ENCODE measurements at regions not wholly inside any gene's neighbourhood (a gene's known extent, or its start where the extent isn't known, plus 50 kb on each side); places are given as distances from the start of the nearest gene placed in this dataset.

DNA sequence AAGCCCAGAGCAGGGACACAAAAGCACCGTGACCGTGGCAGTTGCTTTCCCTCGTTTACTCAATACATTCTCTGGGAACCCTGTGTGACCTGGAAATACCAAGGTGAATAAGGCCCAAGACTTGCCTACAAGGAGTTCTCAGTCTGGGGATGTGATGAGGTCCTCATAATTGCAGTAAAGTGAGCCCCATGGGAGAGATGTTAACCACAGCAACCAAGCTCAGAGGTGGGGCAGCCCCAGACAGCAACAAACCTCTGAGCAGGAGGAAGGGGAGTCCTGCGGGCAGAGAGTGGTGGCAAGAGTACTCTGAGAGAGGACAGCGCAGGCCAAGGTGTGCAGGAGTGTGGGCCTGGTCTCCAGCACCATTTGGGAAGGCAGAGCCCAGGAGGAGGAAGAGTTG, 91.6 kb downstream of the TTC32 start:
- no peak for DNase-seq (ENCODE audit: extremely low read depth, low read depth)

DNA sequence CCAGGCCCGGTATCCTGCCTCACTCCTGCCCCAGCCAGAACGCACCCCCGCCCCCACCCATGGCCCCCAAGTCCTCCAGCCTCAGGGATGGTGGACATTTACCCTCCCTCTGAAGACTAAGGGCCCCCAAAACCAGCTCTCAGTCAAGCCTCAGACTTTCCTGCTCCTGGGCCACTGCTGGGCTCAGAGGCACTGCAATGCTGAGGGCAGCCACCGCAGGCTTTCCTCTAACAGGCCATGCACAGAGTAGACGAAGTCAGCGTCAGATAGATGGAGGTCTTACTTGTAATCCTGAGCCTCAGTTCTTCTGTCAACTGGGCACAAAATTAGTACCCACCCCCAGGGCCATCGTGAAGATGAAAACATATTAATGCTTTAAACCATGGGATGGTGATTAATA, 92.6 kb downstream of the TTC32 start:
- no peak for DNase-seq (ENCODE audit: extremely low read depth, low read depth)

- no peak for DNase-seq (ENCODE audit: extremely low read depth, low read depth)
These were observed 93.9 kb downstream of the TTC32 start for GRCh38 chr2:19807866-19808265.

DNA sequence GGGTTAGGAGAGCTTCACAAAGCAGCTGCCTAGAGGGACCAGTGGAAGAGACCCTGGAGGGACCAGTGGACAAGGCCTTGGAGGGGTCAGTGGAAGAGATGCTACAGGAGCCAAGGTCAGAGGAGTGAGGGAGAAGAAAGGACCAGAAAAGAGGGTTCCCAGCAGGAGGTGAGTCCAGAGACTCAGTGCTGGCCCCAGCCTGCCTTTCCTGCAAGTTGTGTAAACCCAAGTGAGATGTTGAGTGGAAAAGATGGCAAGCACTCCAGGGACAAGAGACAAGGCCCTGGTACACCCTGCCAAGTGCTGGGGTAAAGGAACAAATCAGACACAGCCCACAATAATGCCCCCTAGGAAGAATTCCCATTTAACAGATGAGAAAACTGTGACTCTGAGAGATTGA, 94.4 kb downstream of the TTC32 start:
- DNase-seq (ENCODE audit: extremely low read depth, low read depth) = no peak

DNA sequence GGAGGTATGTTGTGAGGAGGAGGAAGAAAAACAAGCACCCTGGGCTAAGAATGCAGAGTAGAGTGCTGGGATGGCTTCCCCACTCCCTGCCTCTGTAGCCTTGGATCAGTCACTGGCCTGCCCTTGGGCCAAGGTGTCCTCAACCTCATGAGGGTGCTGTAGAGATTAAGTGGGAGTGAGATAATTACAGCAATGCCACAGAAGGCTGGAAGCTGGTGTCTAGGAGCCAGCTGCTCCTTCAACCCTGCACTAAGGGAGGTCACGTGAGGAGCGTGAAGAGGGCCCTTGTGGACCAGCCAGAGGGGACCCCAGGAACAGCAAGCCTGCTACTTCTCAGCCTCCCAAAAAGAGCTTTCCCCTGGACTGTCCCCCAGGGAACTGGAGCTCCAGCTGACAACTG, 95.2 kb downstream of the TTC32 start:
- DNase-seq (ENCODE audit: extremely low read depth, low read depth) = no peak

DNA sequence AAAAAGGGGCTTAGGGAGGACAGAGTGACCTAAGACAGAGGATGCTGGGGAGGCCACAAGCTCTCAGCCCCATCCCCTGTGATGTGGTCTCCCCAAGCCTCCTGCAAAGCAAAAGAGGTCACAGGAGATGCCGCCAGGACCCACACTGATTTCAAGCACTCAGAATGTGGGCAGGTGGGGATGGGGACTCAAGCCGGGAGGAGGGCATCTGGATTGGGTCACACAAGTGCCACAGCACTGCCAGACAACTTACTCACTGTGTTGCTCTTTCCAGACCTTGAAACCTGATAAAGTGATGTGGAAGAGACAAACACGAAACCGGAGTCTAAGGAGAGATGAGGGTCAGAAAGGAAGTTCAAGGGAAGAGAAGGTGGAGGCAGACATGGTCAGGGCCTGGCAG, 95.7 kb downstream of the TTC32 start:
- no peak for DNase-seq (ENCODE audit: extremely low read depth, low read depth)

DNA sequence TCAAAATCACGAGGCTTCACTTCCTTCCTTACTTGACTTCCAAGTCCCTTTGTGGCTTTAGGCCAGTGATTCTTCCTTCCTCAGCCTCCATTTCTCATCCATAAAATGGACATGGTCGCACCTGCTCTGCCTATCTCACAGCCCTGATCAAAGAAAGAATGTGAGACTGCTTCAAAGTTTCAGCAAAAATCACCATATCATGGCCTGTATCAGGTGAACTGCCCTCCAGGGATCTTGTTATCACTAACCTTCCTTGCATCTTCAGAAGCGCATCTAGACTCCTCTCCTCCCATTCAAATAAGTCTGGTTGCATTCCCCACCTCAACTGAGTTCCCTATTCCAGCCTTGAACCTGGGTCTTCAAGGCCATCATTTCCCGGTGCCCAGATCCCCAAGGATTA, 96.5 kb downstream of the TTC32 start:
- no peak for DNase-seq (ENCODE audit: extremely low read depth, low read depth)

DNA sequence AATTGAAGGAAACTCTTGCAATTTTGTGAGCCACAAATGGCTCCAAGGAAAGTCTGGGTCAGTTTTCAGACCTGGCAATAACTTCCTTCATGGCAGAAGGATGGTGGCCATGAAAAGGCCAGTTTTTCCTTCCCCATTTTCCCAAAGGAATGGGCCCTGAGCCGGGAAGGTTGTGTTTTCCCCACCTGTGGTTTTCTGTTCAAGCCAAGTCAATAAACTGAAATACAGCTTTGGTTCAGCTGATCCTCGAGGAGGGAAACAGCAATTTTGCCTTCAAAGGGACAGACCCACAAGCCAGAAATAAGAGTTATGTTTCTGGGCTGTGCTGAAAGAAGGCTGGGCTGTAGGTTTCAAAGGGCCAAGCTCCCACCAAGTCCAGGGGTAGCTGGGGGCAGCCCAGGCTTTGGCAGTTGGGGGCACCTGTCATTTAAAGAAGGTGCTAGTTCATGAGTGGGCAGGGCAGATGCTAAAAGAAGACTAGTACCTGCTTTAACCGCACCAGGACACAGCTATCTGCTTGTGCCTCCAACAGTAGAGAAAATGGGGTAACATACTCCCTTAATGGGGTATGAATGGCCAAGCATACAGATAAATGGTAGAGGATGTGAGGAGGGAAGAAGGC, 97.0 kb downstream of the TTC32 start:
- no peak for DNase-seq (ENCODE audit: extremely low read depth, low read depth)

DNA sequence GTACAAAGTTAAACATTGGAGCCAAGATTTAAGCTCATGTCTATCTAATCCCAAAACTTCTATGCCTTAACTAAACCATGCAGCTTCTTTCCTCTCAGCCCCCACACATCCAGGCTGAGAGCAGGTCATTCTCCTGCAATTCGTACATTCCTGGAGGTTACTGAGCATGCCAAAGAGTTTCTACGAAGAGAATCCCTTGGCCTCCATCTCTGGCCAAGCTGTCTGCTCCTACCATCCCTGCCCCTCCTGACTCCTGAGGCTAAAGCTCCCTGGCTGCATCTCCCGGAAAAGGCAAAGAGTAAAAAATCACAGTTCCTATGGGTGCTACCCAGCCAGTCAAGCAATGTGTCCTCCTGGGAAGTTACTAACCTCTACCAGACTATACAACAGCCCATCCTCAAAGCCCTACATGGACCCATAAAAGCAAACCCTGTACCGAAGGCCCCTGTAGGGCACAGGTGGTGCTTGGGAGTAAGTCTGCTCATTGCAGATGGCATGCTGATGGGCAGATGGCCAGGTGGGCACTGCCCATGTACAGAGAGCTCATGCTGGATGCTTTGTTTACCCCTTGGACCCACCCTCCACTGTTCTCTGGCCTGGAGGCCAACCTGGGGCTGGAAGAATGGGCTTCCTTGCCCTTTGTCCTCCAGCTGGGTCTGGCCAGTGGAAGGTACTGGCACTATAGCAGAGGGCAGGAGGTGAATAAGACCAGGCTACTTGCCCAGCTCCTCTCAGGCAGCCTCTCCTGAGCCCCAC, 99.5 kb downstream of the TTC32 start:
- no peak for DNase-seq (ENCODE audit: extremely low read depth, low read depth)

DNA sequence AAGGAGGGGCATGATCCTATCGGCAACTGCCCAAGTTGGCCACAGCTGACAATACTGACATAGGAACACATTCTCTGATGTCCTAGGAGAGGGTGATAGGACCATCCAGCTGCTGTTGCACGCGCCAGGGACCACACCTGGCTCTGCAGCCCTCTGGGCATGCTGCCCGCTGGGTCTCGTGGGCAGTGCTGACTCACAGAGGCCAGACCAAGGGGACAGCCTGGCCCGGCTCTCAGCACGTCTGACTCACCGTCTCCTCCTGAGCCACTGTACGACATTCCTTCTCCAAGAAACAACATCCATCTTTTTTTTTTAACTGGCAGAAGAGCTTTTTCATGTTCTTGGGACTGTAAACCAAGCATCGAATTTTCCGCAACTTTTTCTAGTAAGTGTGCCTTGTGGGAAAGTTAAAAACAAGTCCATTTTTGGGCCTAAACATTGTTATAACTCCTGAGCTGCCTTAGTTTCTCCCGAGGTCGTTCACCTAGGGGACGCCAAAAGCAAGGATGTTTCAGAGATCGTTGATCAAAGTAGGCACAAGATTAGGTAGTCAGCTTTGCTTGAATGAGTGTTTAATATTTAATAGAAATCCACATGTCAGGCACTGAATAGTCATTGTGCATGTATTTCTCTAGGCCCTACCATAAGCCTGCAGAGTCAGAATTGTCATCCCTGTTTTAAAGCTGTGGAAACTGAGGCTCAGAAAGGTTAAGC, 100.3 kb downstream of the TTC32 start:
- DNase-seq (ENCODE audit: extremely low read depth, low read depth) = peak; percentile 43

- no peak for DNase-seq (ENCODE audit: extremely low read depth, low read depth)
These were observed 101.0 kb downstream of the TTC32 start for GRCh38 chr2:19800796-19801195.

DNA sequence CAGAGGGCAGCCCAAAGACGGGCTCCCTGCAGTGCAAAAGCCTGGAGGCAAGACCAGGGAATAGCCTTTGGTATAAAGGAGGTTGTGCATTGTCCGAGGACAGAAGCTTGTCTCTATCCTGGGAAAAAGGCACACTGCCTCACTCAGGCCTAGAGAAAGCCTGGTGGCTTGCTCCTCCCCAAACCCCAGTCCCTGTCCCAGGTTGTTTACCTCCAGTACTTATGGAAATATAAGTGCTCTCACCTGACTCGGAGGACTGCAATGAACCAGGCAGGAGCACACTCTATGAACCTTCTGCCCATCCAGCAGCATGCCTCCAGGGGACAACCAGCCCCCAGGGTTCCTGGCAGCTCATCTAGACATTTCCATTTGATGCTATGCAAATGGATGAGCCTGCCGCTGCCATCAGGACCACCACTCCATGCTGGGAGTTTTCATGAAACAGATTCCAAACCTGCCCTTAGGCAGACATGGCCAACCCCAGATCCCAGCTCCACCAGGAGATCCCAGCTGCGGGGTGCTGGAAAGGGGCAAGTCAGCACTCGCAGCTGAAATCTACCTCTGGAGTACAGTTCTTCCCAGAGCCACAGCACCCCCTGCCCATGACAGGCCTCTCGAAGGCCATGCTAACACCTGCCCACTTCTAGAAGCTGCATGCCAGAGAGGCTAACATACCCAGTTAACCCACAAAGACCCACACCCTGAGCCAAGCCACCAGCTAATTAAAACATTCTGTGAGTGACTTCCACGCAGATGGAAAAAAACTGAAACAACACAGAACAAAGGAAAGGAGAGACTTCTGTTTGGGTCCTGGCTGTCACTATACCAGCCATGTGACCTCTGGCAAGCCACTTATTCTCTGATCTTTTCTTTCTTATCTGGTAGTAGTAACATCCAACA, 101.7 kb downstream of the TTC32 start:
- no peak for DNase-seq (ENCODE audit: extremely low read depth, low read depth)

GRCh38 chr2:19797871-19798270, 103.9 kb downstream of the TTC32 start:
- no peak for DNase-seq (ENCODE audit: extremely low read depth, low read depth)

DNA sequence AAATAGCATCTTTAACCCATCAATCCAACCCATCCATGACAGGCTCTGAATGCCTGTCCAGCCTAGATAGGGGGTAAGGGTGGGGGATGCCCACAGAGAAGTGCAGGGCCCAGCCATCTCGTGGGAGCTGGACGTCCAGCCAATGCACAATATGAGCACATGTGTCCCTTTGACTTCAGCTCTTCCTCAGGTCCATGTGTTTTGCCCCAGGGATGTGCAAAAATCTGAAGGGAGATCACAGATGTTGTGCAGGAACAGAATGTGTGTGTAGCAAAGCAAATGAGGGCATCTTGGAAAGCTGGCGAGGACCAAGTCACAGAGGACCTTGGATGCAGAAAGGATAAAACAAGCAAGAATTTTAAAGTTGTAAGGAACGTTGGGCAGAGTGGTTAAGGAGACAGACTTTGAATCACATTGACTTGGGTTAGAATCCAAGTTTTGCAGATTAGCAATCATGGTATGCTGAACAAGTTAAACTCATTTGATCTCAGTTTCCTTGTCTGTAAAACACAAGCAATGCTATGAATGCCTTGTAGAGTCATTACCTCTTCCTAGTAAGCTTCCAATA, 104.5 kb downstream of the TTC32 start:
- no peak for DNase-seq (ENCODE audit: extremely low read depth, low read depth)

- no peak for DNase-seq (ENCODE audit: extremely low read depth, low read depth)
These were observed 105.6 kb downstream of the TTC32 start for GRCh38 chr2:19796035-19796695.

- DNase-seq (ENCODE audit: extremely low read depth, low read depth) = no peak
These were observed 108.5 kb downstream of the TTC32 start for GRCh38 chr2:19793132-19793750.

GRCh38 chr2:19790291-19790690, 111.5 kb downstream of the TTC32 start:
- no peak for DNase-seq (ENCODE audit: extremely low read depth, low read depth)

DNA sequence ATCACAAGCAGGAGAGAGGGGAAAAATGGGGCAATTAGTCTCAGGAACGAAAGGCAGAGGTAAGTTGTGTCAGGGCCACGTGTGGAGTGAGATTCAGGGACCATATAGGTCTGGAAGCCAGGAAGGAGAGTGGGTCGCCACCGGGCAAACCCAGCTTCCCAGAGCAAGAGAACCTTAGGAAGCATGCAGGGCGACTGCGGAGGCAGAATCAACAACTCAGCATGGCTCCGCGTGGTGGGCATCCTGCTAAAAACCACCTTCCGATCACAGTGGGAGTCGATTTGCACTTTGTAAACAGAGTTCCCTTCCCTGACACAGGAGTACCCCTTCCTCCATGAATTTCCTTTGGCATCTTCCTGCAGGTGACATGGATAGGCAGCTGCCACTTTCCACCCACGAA, 114.6 kb downstream of the TTC32 start:
- no peak for DNase-seq (ENCODE audit: extremely low read depth, low read depth)

DNA sequence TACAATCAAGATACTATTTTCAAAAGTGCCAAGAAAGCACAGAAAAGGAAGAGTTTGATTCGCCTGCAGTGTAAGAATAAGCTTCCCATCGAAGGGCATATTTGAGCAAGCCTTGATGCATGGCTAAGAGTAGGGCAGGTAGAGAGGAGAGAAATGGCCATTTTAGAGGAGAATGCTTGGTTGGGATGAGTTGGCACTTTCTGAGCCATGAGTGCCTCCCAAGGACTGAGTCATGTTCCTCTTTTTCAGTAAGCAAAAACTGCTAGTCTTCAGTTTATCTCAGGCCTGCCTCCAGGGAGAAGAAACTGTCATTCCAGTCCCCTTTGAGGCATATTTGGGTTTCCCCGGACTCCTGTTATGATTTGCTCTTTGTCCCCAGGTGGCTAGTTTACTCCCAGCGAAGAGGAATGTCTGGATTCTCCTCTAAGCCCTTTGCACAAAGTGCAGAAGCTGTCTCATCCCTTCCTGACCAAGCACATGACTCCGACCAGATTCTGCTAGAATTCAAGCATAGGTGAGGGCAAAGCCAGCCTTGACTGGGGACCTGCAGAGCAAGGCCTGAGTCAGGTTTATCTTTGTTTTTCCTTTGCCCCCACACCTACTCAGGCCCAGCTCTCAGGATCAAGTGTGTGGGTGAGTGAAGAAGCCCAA, 115.2 kb downstream of the TTC32 start:
- DNase-seq (ENCODE audit: extremely low read depth, low read depth) = peak; percentile 88

Data from NCI-H460 (cell line).